Caco-2 (cell line): ENCODE measurements at regions not wholly inside any gene's neighbourhood (a gene's known extent, or its start where the extent isn't known, plus 50 kb on each side); places are given as distances from the start of the nearest gene placed in this dataset.

Experiments used
- BruUV-seq: library from RNA; stranded (reverse); fragments of 400-500 nt; replicated peaks from 2 replicates; lab custom pipeline; 2021; lab: Mats Ljungman, UMichigan
- CTCF ChIA-PET: fragments of 300-600 bp; sonication (Branson Sonifier 250); formaldehyde crosslinking; loops from one replicate; lab custom pipeline; 2022; ENCODE audit warnings: antibody characterized with exemption; lab: Charles Lee
- POLR2A ChIA-PET: fragments of 300-600 bp; sonication (Branson Sonifier 250); formaldehyde crosslinking; loops from one replicate; lab custom pipeline; 2022; ENCODE audit warnings: antibody characterized with exemption; lab: Charles Lee
- DNase-seq, 2 experiments: peaks; one replicate each; pipeline versions ENCODE4 v3.0.0 to v3.0.0-alpha.2; 2020 to 2022
- H3K27me3 ChIP-seq: replicated peaks from 2 replicates; pipeline ENCODE4 v1.6.0; 2011; ENCODE audit warnings: low read length; ENCODE audit not compliant: control insufficient read depth, insufficient read depth
- H3K36me3 ChIP-seq: 2 replicates; pipeline ENCODE4 v1.5.1; 2011; ENCODE audit warnings: low read length; ENCODE audit not compliant: control insufficient read depth, insufficient read depth
- H3K4me1 ChIP-seq: fragments of 250-450 bp; sonication (Bioruptor Pico); 2 replicates; pipeline ENCODE4 v1.5.1; 2020; ENCODE audit warnings: mild to moderate bottlenecking
- H3K4me3 ChIP-seq: 2 replicates; pipeline ENCODE4 v1.5.1; 2011; ENCODE audit warnings: low read depth, mild to moderate bottlenecking, control low read depth, low read length
- H3K9me3 ChIP-seq: fragments of 250-450 bp; sonication (Bioruptor Pico); 2 replicates; pipeline ENCODE4 v1.5.1; 2020; ENCODE audit warnings: mild to moderate bottlenecking, moderate library complexity
- H3K27ac Mint-ChIP-seq: one replicate; pipeline ENCODE4 v1.8.0; 2022; ENCODE audit warnings: mixed read lengths; ENCODE audit not compliant: unreplicated experiment
- H3K27me3 Mint-ChIP-seq: one replicate; pipeline ENCODE4 v1.8.0; 2022; ENCODE audit warnings: mixed read lengths; ENCODE audit not compliant: insufficient read depth, unreplicated experiment
- H3K36me3 Mint-ChIP-seq: one replicate; pipeline ENCODE4 v1.8.0; 2022; ENCODE audit warnings: mild to moderate bottlenecking, mixed read lengths; ENCODE audit not compliant: insufficient read depth, unreplicated experiment
- H3K4me1 Mint-ChIP-seq: one replicate; pipeline ENCODE4 v1.8.0; 2022; ENCODE audit warnings: low read depth, mixed read lengths; ENCODE audit not compliant: unreplicated experiment
- H3K4me3 Mint-ChIP-seq: one replicate; pipeline ENCODE4 v1.8.0; 2022; ENCODE audit warnings: mild to moderate bottlenecking, moderate library complexity, mixed read lengths; ENCODE audit not compliant: unreplicated experiment
- H3K9me3 Mint-ChIP-seq: one replicate; pipeline ENCODE4 v1.8.0; 2022; ENCODE audit warnings: mixed read lengths; ENCODE audit not compliant: unreplicated experiment
- CTCF ChIP-seq, 2 experiments: fragments of 200-600 bp in 1 of 2; IDR thresholded peaks; 1 replicate in 1 of 2; 2 replicates in 1 of 2; pipeline versions ENCODE4 v1.5.1 to v1.8.0; 2011 to 2022; ENCODE audit warnings: antibody characterized with exemption in 1 of 2, control low read depth in 1 of 2, inconsistent platforms in 1 of 2, low read depth in 1 of 2, low read length in 1 of 2, mild to moderate bottlenecking in 1 of 2, moderate library complexity in 1 of 2; ENCODE audit not compliant: insufficient read depth in 1 of 2, severe bottlenecking in 1 of 2, unreplicated experiment in 1 of 2
- intact Hi-C: fragments of 100-400 bp; cut with micrococcal nuclease; formaldehyde crosslinking; loops from one replicate; pipeline ENCODE4 v1.10.0; 2022; ENCODE audit not compliant: unreplicated experiment

DNA sequence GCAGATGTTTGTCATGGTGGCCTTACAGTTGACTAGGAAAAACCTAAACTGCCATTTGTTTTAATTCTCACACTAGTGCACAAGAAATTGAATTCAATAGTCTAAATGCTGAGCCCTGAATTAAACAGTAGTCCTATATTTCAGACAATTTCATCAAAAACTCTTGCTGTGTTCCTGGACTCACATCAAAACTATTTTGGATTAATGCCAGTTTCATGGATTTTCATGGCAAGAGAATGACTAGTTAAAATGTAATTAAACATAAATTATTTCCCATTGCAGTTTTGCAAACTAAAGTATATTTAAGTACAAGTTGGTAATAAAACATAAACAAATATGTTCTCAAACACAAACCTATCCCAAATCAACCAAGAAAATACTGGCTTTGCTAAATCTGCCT is 468.0 kb upstream of the PRICKLE1 start:
- Histone ChIP-seq H3K9me3 (no peaks in the 10 kb centered on the region), H3K27me3 (no peaks in the 10 kb centered on the region), H3K36me3 (no peaks in the 10 kb centered on the region), H3K4me1 (no peaks in the 10 kb centered on the region), H3K4me3 (no peak overlapping the region)
- POLR2A ChIA-PET = no interaction called here
- no peak for DNase-seq
- Mint-ChIP-seq H3K36me3 (no peaks in the 10 kb centered on the region), H3K4me1 (no peaks in the 10 kb centered on the region), H3K9me3 (no peaks in the 10 kb centered on the region), H3K27me3 (no peaks in the 10 kb centered on the region), H3K4me3 (no peak overlapping the region), H3K27ac (no peak overlapping the region)
- intact Hi-C loops = no loop called here
- CTCF ChIA-PET = no interaction called here
- BruUV-seq = no TSS peak
- TF ChIP-seq CTCF (IDR thresholded peaks at IDR 0.05; ENCODE audit: insufficient read depth in 1 of 2, low read depth in 1 of 2, low read length in 1 of 2, severe bottlenecking in 1 of 2, unreplicated experiment in 1 of 2) = no peak

DNA sequence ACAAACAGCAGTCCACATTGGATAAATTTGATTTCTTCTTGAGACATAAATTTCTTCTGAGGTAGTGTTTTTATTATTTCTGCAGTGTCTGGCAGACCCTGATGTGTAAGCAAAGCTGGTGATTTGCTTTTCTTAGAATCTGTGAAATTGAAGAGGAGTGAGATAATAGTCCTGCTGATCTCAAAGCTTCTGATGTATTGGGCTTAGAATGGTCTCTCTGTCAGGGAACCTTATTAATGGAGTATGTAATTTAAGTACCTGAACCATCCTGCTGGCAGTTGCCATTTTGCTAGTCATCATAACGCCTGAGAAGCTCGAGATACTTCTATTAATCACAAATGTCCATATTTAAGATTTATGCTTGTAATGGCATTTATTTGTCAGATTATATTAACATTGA is 464.5 kb upstream of the PRICKLE1 start:
- Mint-ChIP-seq H3K27ac (no peak overlapping the region), H3K9me3 (no peaks in the 10 kb centered on the region), H3K27me3 (no peaks in the 10 kb centered on the region), H3K4me1 (peaks cover 6% of the 10 kb centered on the region), H3K36me3 (no peaks in the 10 kb centered on the region), H3K4me3 (no peak overlapping the region)
- Histone ChIP-seq H3K9me3 (no peaks in the 10 kb centered on the region), H3K4me3 (no peak overlapping the region), H3K27me3 (no peaks in the 10 kb centered on the region), H3K4me1 (no peaks in the 10 kb centered on the region), H3K36me3 (no peaks in the 10 kb centered on the region)
- POLR2A ChIA-PET = no interaction called here
- no peak for DNase-seq
- BruUV-seq = no TSS peak
- CTCF ChIA-PET = no interaction called here
- no peak for TF ChIP-seq CTCF (IDR thresholded peaks at IDR 0.05; ENCODE audit: insufficient read depth in 1 of 2, low read depth in 1 of 2, low read length in 1 of 2, severe bottlenecking in 1 of 2, unreplicated experiment in 1 of 2)
- intact Hi-C loops = no loop called here

DNA sequence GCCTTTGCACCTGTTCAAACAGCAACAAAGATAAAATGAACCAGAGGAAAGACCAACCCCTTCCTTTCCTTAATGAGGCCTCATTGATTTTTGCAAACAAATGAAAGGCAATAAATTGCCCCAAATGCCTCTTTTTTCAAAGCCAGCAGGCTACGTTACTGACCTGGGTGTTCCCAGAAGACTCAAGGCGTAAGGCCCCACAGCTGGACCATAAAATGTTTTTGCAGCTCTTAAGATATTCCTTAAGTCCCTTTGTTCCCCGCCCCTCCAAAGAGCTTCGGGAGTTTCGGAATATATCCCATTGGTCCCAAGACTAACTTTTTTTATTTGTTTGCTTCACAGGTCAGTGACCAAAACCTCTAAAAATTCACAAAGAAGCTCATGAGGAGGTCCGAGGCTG is 462.9 kb upstream of the PRICKLE1 start:
- H3K4me1 ChIP-seq = no peaks in the 10 kb centered on the region
- Mint-ChIP-seq H3K4me3 (no peak overlapping the region), H3K36me3 (no peaks in the 10 kb centered on the region), H3K27me3 (no peaks in the 10 kb centered on the region), H3K27ac (no peak overlapping the region), H3K4me1 (peaks cover 6% of the 10 kb centered on the region), H3K9me3 (no peaks in the 10 kb centered on the region)
- TF ChIP-seq CTCF (IDR thresholded peaks at IDR 0.05; ENCODE audit: insufficient read depth in 1 of 2, low read depth in 1 of 2, low read length in 1 of 2, severe bottlenecking in 1 of 2, unreplicated experiment in 1 of 2) = no peak
- intact Hi-C loops = no loop called here
- CTCF ChIA-PET = interaction anchor here (0.7 kb wide), 1 partner anchor 501 kb away, joined by 3 read pairs; no protein-coding TSS in a partner anchor
- H3K4me3 ChIP-seq = no peak overlapping the region
- BruUV-seq = no TSS peak
- no peaks in the 10 kb centered on the region for H3K27me3 ChIP-seq
- no peaks in the 10 kb centered on the region for H3K36me3 ChIP-seq
- H3K9me3 ChIP-seq = no peaks in the 10 kb centered on the region
- no peak for DNase-seq
- POLR2A ChIA-PET = no interaction called here
